C4-2B (cell line): ENCODE measurements at regions not wholly inside any gene's neighbourhood (a gene's known extent, or its start where the extent isn't known, plus 50 kb on each side); places are given as distances from the start of the nearest gene placed in this dataset.

Source experiments
- ZFX ChIP-seq: fragments of 450-650 bp; IDR thresholded peaks from 2 replicates; pipeline ENCODE4 v1.6.1; 2017
- TF ChIP-seq, protein P1 (sequence below): fragments of 450-650 bp; conservative IDR thresholded peaks from 2 replicates; pipeline ENCODE4 v1.5.1; 2017; ENCODE audit warnings: mild to moderate bottlenecking

DNA sequence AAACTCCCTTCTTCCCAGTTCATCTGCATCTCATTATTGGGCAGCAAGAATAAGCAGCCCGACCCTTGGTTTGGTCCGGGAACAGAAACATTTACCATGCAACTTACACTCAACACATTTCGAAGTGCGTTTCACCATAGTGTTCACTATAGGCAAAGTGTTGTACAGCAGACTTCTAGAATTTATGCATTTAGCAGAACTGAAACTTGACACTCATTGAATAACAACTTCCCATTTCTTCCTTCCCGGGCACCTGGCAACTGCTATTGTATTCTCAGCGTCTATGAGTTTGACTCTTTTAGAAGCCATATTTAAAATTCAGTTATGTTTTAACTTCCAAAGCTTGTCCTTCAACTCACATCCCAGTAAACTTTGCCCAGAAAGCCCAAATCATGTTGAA lies 840.6 kb downstream of the NLGN4X start:
- TF ChIP-seq, protein P1, sequence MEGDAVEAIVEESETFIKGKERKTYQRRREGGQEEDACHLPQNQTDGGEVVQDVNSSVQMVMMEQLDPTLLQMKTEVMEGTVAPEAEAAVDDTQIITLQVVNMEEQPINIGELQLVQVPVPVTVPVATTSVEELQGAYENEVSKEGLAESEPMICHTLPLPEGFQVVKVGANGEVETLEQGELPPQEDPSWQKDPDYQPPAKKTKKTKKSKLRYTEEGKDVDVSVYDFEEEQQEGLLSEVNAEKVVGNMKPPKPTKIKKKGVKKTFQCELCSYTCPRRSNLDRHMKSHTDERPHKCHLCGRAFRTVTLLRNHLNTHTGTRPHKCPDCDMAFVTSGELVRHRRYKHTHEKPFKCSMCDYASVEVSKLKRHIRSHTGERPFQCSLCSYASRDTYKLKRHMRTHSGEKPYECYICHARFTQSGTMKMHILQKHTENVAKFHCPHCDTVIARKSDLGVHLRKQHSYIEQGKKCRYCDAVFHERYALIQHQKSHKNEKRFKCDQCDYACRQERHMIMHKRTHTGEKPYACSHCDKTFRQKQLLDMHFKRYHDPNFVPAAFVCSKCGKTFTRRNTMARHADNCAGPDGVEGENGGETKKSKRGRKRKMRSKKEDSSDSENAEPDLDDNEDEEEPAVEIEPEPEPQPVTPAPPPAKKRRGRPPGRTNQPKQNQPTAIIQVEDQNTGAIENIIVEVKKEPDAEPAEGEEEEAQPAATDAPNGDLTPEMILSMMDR = no peak
- no peak for TF ChIP-seq ZFX
